Osteoblast (primary cell): ENCODE measurements at regions not wholly inside any gene's neighbourhood (a gene's known extent, or its start where the extent isn't known, plus 50 kb on each side); places are given as distances from the start of the nearest gene placed in this dataset.

ENCODE experiments used
- DNase-seq: peaks from one replicate; pipeline ENCODE4 v3.0.0; 2011; ENCODE audit warnings: low spot score, mixed read lengths; ENCODE audit not compliant: insufficient read length; ENCODE audit errors: missing footprints
- H2AFZ ChIP-seq: 2 replicates; pipeline ENCODE4 v1.6.0; 2011; ENCODE audit warnings: mild to moderate bottlenecking, low read length
- H3K27ac ChIP-seq: 2 replicates; pipeline ENCODE4 v1.5.1; 2011; ENCODE audit warnings: mild to moderate bottlenecking, low read depth, low read length, moderate library complexity
- H3K27me3 ChIP-seq: 2 replicates; pipeline ENCODE4 v1.6.0; 2012; ENCODE audit warnings: mild to moderate bottlenecking, control low read depth, inconsistent platforms, low read length, moderate library complexity; ENCODE audit not compliant: insufficient read depth
- H3K36me3 ChIP-seq: 2 replicates; pipeline ENCODE4 v1.5.1; 2011; ENCODE audit warnings: mild to moderate bottlenecking, low read length, control low read depth, moderate library complexity; ENCODE audit not compliant: insufficient read depth
- H3K4me1 ChIP-seq: 2 replicates; pipeline ENCODE4 v1.5.1; 2011; ENCODE audit warnings: mild to moderate bottlenecking, low read length, control low read depth, moderate library complexity; ENCODE audit not compliant: insufficient read depth
- H3K4me2 ChIP-seq: 2 replicates; pipeline ENCODE4 v1.6.0; 2011; ENCODE audit warnings: mild to moderate bottlenecking, low read length; ENCODE audit not compliant: insufficient read depth
- H3K4me3 ChIP-seq: fragments of 200-600 bp; sonication (generic); 3 replicates; pipeline ENCODE4 v1.5.1; 2012; ENCODE audit warnings: mild to moderate bottlenecking, low read length, inconsistent platforms; ENCODE audit not compliant: insufficient read depth
- H3K79me2 ChIP-seq: 2 replicates; pipeline ENCODE4 v1.6.0; 2012; ENCODE audit warnings: mild to moderate bottlenecking, low read length, control low read depth, inconsistent platforms; ENCODE audit not compliant: insufficient read depth
- H3K9me3 ChIP-seq: 2 replicates; pipeline ENCODE4 v1.5.1; 2011; ENCODE audit warnings: low read depth, low read length, control low read depth
- H4K20me1 ChIP-seq: 2 replicates; pipeline ENCODE4 v1.6.0; 2012; ENCODE audit warnings: mild to moderate bottlenecking, low read length, control low read depth; ENCODE audit not compliant: insufficient read depth
- CTCF ChIP-seq: IDR thresholded peaks from 2 replicates; pipeline ENCODE4 v1.5.1; 2011; ENCODE audit warnings: mild to moderate bottlenecking, low read depth, low read length, moderate library complexity; ENCODE audit errors: extremely low read depth

- no peaks in the 10 kb centered on the region for H3K27me3 ChIP-seq
- no peaks in the 10 kb centered on the region for H3K36me3 ChIP-seq
- H3K4me2 ChIP-seq, result no peak overlapping the region
- H3K4me1 ChIP-seq, result no peaks in the 10 kb centered on the region
- no peaks in the 10 kb centered on the region for H3K9me3 ChIP-seq
- no peak overlapping the region for H2AFZ ChIP-seq
- H3K4me3 ChIP-seq, result no peak overlapping the region
- no peaks in the 10 kb centered on the region for H4K20me1 ChIP-seq
- DNase-seq, result no peak
- no peak for TF ChIP-seq CTCF
- no peaks in the 10 kb centered on the region for H3K79me2 ChIP-seq
- H3K27ac ChIP-seq, result no peak overlapping the region
Observed at GRCh38 chrX:34891391-34891790, 51.2 kb upstream of the FAM47B start.
